ENCODE measurements at regions not wholly inside any gene's neighbourhood (a gene's known extent, or its start where the extent isn't known, plus 50 kb on each side); places are given as distances from the start of the nearest gene placed in this dataset.

DNA sequence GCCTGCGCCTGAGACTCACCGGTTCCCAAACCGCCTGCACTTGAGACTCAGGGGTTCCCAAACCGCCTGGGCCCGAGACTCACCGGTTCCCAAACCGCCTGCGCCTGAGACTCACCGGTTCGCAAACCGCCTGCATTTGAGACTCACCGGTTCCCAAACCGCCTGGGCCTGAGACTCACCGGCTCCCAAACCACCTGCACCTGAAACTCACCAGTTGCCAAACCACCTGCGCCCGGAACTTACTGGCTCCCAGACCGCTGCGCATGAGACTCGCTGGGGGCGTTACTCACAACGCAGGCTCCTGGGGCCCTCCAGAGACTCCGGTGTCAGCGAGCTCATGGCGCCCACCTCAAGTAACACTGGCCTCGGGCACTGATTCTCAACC is 90.2 kb downstream of the DACT2 start:
- ATAC-seq = no peak
- no peak for TF ChIP-seq TCF4 (CRISPR knock-in tag; IDR thresholded peaks at IDR 0.05; ENCODE audit: borderline replicate concordance)
- TF ChIP-seq ZNF70 (CRISPR knock-in tag; IDR thresholded peaks at IDR 0.05) = no peak
- TF ChIP-seq ZC3H10 (CRISPR knock-in tag; IDR thresholded peaks at IDR 0.05) = no peak
- TF ChIP-seq CSDC2 (CRISPR knock-in tag; IDR thresholded peaks at IDR 0.05) = no peak
- TF ChIP-seq, protein P1, sequence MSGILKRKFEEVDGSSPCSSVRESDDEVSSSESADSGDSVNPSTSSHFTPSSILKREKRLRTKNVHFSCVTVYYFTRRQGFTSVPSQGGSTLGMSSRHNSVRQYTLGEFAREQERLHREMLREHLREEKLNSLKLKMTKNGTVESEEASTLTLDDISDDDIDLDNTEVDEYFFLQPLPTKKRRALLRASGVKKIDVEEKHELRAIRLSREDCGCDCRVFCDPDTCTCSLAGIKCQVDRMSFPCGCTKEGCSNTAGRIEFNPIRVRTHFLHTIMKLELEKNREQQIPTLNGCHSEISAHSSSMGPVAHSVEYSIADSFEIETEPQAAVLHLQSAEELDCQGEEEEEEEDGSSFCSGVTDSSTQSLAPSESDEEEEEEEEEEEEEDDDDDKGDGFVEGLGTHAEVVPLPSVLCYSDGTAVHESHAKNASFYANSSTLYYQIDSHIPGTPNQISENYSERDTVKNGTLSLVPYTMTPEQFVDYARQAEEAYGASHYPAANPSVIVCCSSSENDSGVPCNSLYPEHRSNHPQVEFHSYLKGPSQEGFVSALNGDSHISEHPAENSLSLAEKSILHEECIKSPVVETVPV (CRISPR knock-in tag; IDR thresholded peaks at IDR 0.05) = no peak
- no peak for TF ChIP-seq ESRRG (CRISPR knock-in tag; IDR thresholded peaks at IDR 0.05)
- TF ChIP-seq ARNTL (CRISPR knock-in tag; IDR thresholded peaks at IDR 0.05; ENCODE audit: borderline replicate concordance, low read depth) = no peak
- TF ChIP-seq, protein P2, sequence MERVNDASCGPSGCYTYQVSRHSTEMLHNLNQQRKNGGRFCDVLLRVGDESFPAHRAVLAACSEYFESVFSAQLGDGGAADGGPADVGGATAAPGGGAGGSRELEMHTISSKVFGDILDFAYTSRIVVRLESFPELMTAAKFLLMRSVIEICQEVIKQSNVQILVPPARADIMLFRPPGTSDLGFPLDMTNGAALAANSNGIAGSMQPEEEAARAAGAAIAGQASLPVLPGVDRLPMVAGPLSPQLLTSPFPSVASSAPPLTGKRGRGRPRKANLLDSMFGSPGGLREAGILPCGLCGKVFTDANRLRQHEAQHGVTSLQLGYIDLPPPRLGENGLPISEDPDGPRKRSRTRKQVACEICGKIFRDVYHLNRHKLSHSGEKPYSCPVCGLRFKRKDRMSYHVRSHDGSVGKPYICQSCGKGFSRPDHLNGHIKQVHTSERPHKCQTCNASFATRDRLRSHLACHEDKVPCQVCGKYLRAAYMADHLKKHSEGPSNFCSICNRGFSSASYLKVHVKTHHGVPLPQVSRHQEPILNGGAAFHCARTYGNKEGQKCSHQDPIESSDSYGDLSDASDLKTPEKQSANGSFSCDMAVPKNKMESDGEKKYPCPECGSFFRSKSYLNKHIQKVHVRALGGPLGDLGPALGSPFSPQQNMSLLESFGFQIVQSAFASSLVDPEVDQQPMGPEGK (CRISPR knock-in tag; IDR thresholded peaks at IDR 0.05; ENCODE audit: borderline replicate concordance) = no peak
- TF ChIP-seq ISL1 (CRISPR knock-in tag; IDR thresholded peaks at IDR 0.05) = no peak
- TF ChIP-seq, protein P3, sequence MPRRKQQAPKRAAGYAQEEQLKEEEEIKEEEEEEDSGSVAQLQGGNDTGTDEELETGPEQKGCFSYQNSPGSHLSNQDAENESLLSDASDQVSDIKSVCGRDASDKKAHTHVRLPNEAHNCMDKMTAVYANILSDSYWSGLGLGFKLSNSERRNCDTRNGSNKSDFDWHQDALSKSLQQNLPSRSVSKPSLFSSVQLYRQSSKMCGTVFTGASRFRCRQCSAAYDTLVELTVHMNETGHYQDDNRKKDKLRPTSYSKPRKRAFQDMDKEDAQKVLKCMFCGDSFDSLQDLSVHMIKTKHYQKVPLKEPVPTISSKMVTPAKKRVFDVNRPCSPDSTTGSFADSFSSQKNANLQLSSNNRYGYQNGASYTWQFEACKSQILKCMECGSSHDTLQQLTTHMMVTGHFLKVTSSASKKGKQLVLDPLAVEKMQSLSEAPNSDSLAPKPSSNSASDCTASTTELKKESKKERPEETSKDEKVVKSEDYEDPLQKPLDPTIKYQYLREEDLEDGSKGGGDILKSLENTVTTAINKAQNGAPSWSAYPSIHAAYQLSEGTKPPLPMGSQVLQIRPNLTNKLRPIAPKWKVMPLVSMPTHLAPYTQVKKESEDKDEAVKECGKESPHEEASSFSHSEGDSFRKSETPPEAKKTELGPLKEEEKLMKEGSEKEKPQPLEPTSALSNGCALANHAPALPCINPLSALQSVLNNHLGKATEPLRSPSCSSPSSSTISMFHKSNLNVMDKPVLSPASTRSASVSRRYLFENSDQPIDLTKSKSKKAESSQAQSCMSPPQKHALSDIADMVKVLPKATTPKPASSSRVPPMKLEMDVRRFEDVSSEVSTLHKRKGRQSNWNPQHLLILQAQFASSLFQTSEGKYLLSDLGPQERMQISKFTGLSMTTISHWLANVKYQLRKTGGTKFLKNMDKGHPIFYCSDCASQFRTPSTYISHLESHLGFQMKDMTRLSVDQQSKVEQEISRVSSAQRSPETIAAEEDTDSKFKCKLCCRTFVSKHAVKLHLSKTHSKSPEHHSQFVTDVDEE (CRISPR knock-in tag; IDR thresholded peaks at IDR 0.05) = no peak
- no peak for TF ChIP-seq GLIS3 (CRISPR knock-in tag; IDR thresholded peaks at IDR 0.05)
- no peak for TF ChIP-seq BACH2 (CRISPR knock-in tag; IDR thresholded peaks at IDR 0.05; ENCODE audit: borderline replicate concordance)
- TF ChIP-seq, protein P4, sequence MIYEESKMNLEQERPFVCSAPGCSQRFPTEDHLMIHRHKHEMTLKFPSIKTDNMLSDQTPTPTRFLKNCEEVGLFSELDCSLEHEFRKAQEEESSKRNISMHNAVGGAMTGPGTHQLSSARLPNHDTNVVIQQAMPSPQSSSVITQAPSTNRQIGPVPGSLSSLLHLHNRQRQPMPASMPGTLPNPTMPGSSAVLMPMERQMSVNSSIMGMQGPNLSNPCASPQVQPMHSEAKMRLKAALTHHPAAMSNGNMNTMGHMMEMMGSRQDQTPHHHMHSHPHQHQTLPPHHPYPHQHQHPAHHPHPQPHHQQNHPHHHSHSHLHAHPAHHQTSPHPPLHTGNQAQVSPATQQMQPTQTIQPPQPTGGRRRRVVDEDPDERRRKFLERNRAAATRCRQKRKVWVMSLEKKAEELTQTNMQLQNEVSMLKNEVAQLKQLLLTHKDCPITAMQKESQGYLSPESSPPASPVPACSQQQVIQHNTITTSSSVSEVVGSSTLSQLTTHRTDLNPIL (CRISPR knock-in tag; IDR thresholded peaks at IDR 0.05; ENCODE audit: low read depth) = no peak

DNA sequence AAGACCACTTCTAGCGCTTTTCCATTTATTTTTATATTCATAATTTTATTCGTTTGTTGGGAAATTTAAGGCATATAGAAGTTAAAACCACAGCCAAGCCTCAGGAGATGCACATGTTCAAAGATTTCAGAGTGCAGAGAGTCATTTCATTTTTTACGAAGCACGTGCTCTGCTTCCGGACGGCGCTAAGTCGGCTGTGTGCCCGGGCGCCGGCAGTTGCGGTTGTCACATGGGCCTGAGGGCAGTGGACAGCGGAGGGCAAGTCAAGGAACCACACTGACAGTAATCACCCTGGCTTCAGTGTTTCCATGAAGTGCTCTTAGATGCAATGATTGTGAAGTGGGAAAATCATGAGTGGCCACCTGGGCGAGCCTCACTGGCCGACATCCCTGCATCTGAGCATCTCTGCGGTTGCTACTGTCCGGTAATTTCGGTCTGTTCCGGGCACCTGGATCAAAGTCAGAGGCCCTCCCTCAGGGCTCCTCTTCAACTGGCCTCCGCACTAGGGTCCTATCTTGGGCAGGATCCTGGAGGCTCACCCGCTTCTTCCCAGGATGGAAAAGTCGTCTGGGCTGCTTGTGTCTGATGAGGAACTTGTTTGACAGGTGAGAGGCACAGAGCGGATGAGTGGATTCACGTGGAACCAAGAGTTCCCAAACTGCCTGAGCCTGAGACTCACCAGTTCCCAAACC is 90.8 kb downstream of the DACT2 start:
- ATAC-seq = no peak
- TF ChIP-seq, protein P2 (CRISPR knock-in tag; IDR thresholded peaks at IDR 0.05; ENCODE audit: borderline replicate concordance) = no peak
- TF ChIP-seq ESRRG (CRISPR knock-in tag; IDR thresholded peaks at IDR 0.05) (no peak), ISL1 (CRISPR knock-in tag; IDR thresholded peaks at IDR 0.05) (no peak), ZC3H10 (CRISPR knock-in tag; IDR thresholded peaks at IDR 0.05) (no peak), ARNTL (CRISPR knock-in tag; IDR thresholded peaks at IDR 0.05; ENCODE audit: borderline replicate concordance, low read depth) (no peak), ZFP3 (CRISPR knock-in tag; IDR thresholded peaks at IDR 0.05) (no peak)
- TF ChIP-seq, protein P3 (CRISPR knock-in tag; IDR thresholded peaks at IDR 0.05) = no peak

GRCh38 chr6:168227840-168228239 is 91.7 kb downstream of the DACT2 start:
- no peak for ATAC-seq
- TF ChIP-seq, protein P3 (CRISPR knock-in tag; IDR thresholded peaks at IDR 0.05) = no peak
- TF ChIP-seq, protein P1 (CRISPR knock-in tag; IDR thresholded peaks at IDR 0.05) = no peak
- no peak for TF ChIP-seq ZNF565 (CRISPR knock-in tag; conservative IDR thresholded peaks at IDR 0.05; ENCODE audit: low read depth)

Measured in SK-N-SH treated with all-trans-retinoic acid at 6 μM for 48 hours (cell line).